Right atrium auricular region (tissue), 2 donors: ENCODE measurements at regions not wholly inside any gene's neighbourhood (a gene's known extent, or its start where the extent isn't known, plus 50 kb on each side); places are given as distances from the start of the nearest gene placed in this dataset.

Source experiments
- DNase-seq: peaks from one replicate; pipeline ENCODE4 v3.0.0-alpha.2; 2019; ENCODE audit warnings: low spot score
- H3K27ac ChIP-seq, 2 donors: fragments of 200-600 bp; sonication (generic); 1 replicate in 1 of 2; 2 replicates in 1 of 2; pipeline ENCODE4 v1.5.1; 2016 to 2019
- H3K27me3 ChIP-seq, 2 donors: fragments of 200-600 bp; sonication (generic); one replicate each; pipeline versions ENCODE4 v1.5.1 to v1.6.0; 2017 to 2019
- H3K36me3 ChIP-seq: fragments of 200-600 bp; sonication (generic); one replicate; pipeline ENCODE4 v1.5.1; 2016
- H3K4me1 ChIP-seq, 2 donors: fragments of 200-600 bp; sonication (generic); one replicate each; pipeline versions ENCODE4 v1.5.1 to v1.6.0; 2017 to 2019
- H3K4me3 ChIP-seq, 2 donors: fragments of 200-600 bp; sonication (generic); 1 replicate in 1 of 2; 2 replicates in 1 of 2; pipeline ENCODE4 v1.5.1; 2017 to 2019; ENCODE audit warnings: mild to moderate bottlenecking in 1 of 2, moderate library complexity in 1 of 2
- H3K9me3 ChIP-seq, 2 donors: fragments of 200-600 bp; sonication (generic); one replicate each; pipeline ENCODE4 v1.5.1; 2019
- CTCF ChIP-seq, 2 donors: fragments of 200-600 bp; sonication (generic); IDR thresholded peaks; one replicate each; pipeline ENCODE4 v1.5.1; 2019; ENCODE audit warnings: antibody characterized with exemption in 2 of 2

DNA sequence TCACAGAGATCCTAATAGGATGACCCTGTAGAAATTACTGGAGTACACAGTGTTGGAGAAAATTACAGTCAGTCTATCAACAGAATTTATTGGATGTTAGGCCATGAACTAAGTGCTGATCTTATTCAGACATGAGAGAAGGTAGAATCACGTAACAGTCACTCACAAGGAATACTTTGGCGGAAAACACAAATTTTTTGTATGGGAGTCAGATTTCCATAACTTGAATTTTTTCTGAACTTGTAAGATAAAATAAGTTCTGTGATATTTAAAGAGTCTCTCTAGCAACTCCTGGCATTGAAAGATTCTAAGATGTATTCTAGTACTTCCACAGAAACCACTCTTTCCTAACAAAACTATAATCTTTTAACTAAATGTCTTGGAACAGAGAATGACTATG is 178.8 kb upstream of the MME start:
- no peak for TF ChIP-seq CTCF (IDR thresholded peaks at IDR 0.05)
- Histone ChIP-seq H3K27ac (no peak overlapping the region), H3K4me3 (no peak overlapping the region), H3K4me1 (no peaks in the 10 kb centered on the region), H3K36me3 (no peaks in the 10 kb centered on the region), H3K27me3 (no peaks in the 10 kb centered on the region), H3K9me3 (no peaks in the 10 kb centered on the region)
- DNase-seq = no peak

GRCh38 chr3:154900816-154901215 is 179.3 kb upstream of the MME start:
- Histone ChIP-seq H3K27me3 (no peaks in the 10 kb centered on the region), H3K4me1 (no peaks in the 10 kb centered on the region), H3K4me3 (no peak overlapping the region), H3K27ac (no peak overlapping the region), H3K36me3 (no peaks in the 10 kb centered on the region), H3K9me3 (no peaks in the 10 kb centered on the region)
- TF ChIP-seq CTCF (IDR thresholded peaks at IDR 0.05) = no peak
- no peak for DNase-seq

GRCh38 chr3:154898916-154899315 is 181.2 kb upstream of the MME start:
- Histone ChIP-seq H3K36me3 (no peaks in the 10 kb centered on the region), H3K27ac (no peak overlapping the region), H3K9me3 (no peaks in the 10 kb centered on the region), H3K27me3 (no peaks in the 10 kb centered on the region), H3K4me1 (no peaks in the 10 kb centered on the region), H3K4me3 (no peak overlapping the region)
- DNase-seq = no peak
- no peak for TF ChIP-seq CTCF (IDR thresholded peaks at IDR 0.05)

GRCh38 chr3:154898443-154898842 is 181.7 kb upstream of the MME start:
- H3K27ac ChIP-seq = no peak overlapping the region
- no peaks in the 10 kb centered on the region for H3K27me3 ChIP-seq

DNA sequence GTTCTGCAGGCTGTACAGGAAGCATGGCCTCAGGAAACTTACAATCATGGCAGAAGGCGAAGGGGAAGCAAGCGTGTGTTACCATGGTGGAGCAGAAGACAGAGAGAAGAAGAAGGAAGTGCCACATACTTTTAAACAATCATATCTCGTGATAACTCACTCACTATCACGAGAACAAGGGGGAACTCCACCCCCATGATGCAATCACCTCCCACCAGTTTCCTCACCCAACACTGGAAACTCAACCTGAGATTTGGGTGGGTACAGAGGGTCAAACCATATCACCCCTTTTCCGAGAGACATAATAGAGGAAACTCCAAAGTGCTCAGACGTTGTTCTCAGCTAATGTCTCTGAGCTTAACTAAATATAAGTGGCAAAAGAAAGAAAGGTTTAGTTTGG is 186.3 kb upstream of the MME start:
- no peak overlapping the region for H3K4me3 ChIP-seq
- no peak for DNase-seq
- no peaks in the 10 kb centered on the region for H3K36me3 ChIP-seq
- no peaks in the 10 kb centered on the region for H3K9me3 ChIP-seq
- TF ChIP-seq CTCF (IDR thresholded peaks at IDR 0.05) = no peak
- no peaks in the 10 kb centered on the region for H3K27me3 ChIP-seq
- no peaks in the 10 kb centered on the region for H3K4me1 ChIP-seq
- no peak overlapping the region for H3K27ac ChIP-seq

More at GRCh38 chr3:154898443-154898842, 181.7 kb upstream of the MME start:
- H3K9me3 ChIP-seq = no peaks in the 10 kb centered on the region
- no peak for TF ChIP-seq CTCF (IDR thresholded peaks at IDR 0.05)
- H3K4me3 ChIP-seq = no peak overlapping the region
- H3K4me1 ChIP-seq = no peaks in the 10 kb centered on the region
- H3K36me3 ChIP-seq = no peaks in the 10 kb centered on the region
- no peak for DNase-seq

- Histone ChIP-seq H3K27me3 (no peaks in the 10 kb centered on the region), H3K36me3 (no peaks in the 10 kb centered on the region), H3K4me1 (no peaks in the 10 kb centered on the region), H3K4me3 (no peak overlapping the region), H3K27ac (no peak overlapping the region), H3K9me3 (no peaks in the 10 kb centered on the region)
- TF ChIP-seq CTCF (IDR thresholded peaks at IDR 0.05) = no peak
- no peak for DNase-seq
These were observed 190.9 kb upstream of the MME start for GRCh38 chr3:154889227-154889634.
